ENCODE measurements at regions not wholly inside any gene's neighbourhood (a gene's known extent, or its start where the extent isn't known, plus 50 kb on each side); places are given as distances from the start of the nearest gene placed in this dataset.

DNA sequence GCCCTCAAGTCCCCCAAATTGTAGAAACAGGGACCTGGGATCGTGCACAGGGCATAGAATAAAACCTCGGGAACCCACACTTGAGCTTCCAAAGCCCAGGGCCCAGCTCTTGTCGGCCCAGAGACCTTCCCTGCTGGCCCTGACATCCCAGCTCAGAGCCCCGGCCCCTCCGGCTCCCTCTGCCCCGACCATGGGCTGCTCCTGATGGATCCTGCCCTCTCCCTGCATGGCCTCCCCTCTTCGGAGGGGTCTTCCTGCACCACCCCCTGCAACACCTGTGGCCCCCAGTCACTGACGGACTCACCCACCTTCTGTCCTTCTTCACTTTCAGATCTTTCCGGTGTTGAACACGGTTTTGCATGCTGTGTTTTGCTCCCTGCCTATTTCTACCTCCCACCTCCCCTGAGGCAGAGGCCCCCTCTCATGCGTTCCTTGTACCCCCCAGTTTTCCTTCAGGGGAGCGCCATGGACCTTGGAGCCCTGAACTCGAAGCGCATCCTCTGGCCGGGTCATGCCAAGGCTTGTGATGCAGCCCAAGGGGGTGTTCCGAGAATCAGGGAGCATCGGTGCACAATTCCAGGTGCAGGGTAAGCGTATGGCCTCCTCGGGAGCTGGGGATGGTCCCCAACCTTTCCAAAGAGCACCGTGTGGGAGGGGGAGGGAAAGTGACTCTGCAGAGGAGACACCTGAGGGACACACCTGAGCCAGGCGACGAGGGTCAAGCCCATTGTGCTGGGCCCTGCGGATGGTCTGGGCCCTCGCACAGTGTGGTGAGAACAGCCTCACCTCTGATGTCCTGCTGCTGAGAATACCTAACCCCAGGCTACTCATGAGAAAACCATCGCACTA lies 666.4 kb downstream of the BRD1 start:
- WGBS (ENCODE audit: low lambda C conversion rate) = 12% methylated on average over 13 of the region's 25 CpGs
- FAIRE-seq = no peak
- no peak overlapping the region for H3K27ac ChIP-seq (ENCODE audit: extremely low read length, insufficient read depth, low read length)
- no peak for ATAC-seq
- no peak for DNase-seq (ENCODE audit: low spot score)
- H3K27me3 ChIP-seq (ENCODE audit: control insufficient read depth in 1 of 2, insufficient read depth in 2 of 2, low read length in 2 of 2) = peaks cover 9 to 55% of the 10 kb centered on the region in 2 experiments
- no TSS peak for BruUV-seq (replicated peaks)
- TF ChIP-seq TCF7L2 (IDR thresholded peaks at IDR 0.05; ENCODE audit: low read depth, low read length) (no peak), ZNF607 (CRISPR knock-in tag; IDR thresholded peaks at IDR 0.05; ENCODE audit: borderline replicate concordance) (no peak), IKZF1 (IDR thresholded peaks at IDR 0.05) (no peak), ZNF616 (CRISPR knock-in tag; IDR thresholded peaks at IDR 0.05; ENCODE audit: low read depth) (no peak), ZNF343 (CRISPR knock-in tag; IDR thresholded peaks at IDR 0.05) (no peak), ZNF674 (CRISPR knock-in tag; IDR thresholded peaks at IDR 0.05; ENCODE audit: low read depth) (no peak), NFE2 (CRISPR knock-in tag; IDR thresholded peaks at IDR 0.05) (no peak), MYC (CRISPR knock-in tag; IDR thresholded peaks at IDR 0.05; ENCODE audit: borderline replicate concordance) (no peak)
- TF ChIP-seq, protein P1, sequence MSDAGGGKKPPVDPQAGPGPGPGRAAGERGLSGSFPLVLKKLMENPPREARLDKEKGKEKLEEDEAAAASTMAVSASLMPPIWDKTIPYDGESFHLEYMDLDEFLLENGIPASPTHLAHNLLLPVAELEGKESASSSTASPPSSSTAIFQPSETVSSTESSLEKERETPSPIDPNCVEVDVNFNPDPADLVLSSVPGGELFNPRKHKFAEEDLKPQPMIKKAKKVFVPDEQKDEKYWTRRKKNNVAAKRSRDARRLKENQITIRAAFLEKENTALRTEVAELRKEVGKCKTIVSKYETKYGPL (CRISPR knock-in tag; IDR thresholded peaks at IDR 0.05) = no peak
- H3K79me2 ChIP-seq (ENCODE audit: insufficient read depth, low read length) = no peaks in the 10 kb centered on the region
- H2AFZ ChIP-seq (ENCODE audit: low read length) = no peak overlapping the region
- no peak overlapping the region for H3K9ac ChIP-seq (ENCODE audit: insufficient read depth, low read depth, low read length)
- no peak overlapping the region for H3K4me2 ChIP-seq (ENCODE audit: low read depth, low read length)
- ChIA-PET POLR2A (no interaction called here), CTCF (ENCODE audit: low intra/inter-chr PET ratio, low total read pairs) (no interaction called here)
- intact Hi-C loops (cut with micrococcal nuclease; ENCODE audit: unreplicated experiment) (no loop called here), in situ Hi-C loops (cut with HindIII; ENCODE audit: extremely low pct_ligation_motif_present, low pct_unique_long_range_greater_than_20kb) (no loop called here)
- no peaks in the 10 kb centered on the region for H4K20me1 ChIP-seq (ENCODE audit: insufficient read depth, low read length)
- no peaks in the 10 kb centered on the region for H3K9me3 ChIP-seq (ENCODE audit: low read length)
- no peaks in the 10 kb centered on the region for H3K36me3 ChIP-seq (replicated peaks in 1 of 2; ENCODE audit: control insufficient read depth in 1 of 2, insufficient read depth in 2 of 2, low read length in 2 of 2)
- H3K4me3 ChIP-seq (replicated peaks in 1 of 3; ENCODE audit: insufficient read depth in 1 of 3, low read depth in 2 of 3, low read length in 3 of 3) = no peak overlapping the region
- no peaks in the 10 kb centered on the region for H3K4me1 ChIP-seq (ENCODE audit: insufficient read depth, low read length)

Measured in HepG2 (cell line).